ENCODE measurements at regions not wholly inside any gene's neighbourhood (a gene's known extent, or its start where the extent isn't known, plus 50 kb on each side); places are given as distances from the start of the nearest gene placed in this dataset.

GRCh38 chr6:165752451-165752850, 89.4 kb upstream of the PDE10A start:
- TF ChIP-seq POLR2A (IDR thresholded peaks at IDR 0.05; ENCODE audit: low read depth, low read length): no peak
- TF ChIP-seq MXI1 (IDR thresholded peaks at IDR 0.05; ENCODE audit: borderline replicate concordance, low read depth, low read length): no peak
- no peak for TF ChIP-seq CTCF (conservative IDR thresholded peaks at IDR 0.05; ENCODE audit: low read depth, low read length)
- no peak for TF ChIP-seq RAD21 (IDR thresholded peaks at IDR 0.05; ENCODE audit: low read length)
- no peak for TF ChIP-seq BHLHE40 (IDR thresholded peaks at IDR 0.05; ENCODE audit: low read depth, low read length)
- TF ChIP-seq MAFK (IDR thresholded peaks at IDR 0.05; ENCODE audit: low read depth, low read length): no peak
- TF ChIP-seq CHD1 (IDR thresholded peaks at IDR 0.05; ENCODE audit: low read depth, low read length): no peak
- no peak for TF ChIP-seq CEBPB (IDR thresholded peaks at IDR 0.05; ENCODE audit: low read depth, low read length)
- TF ChIP-seq MAZ (IDR thresholded peaks at IDR 0.05; ENCODE audit: borderline replicate concordance, low read depth, low read length): no peak
- no peak for TF ChIP-seq RCOR1 (IDR thresholded peaks at IDR 0.05; ENCODE audit: insufficient replicate concordance, low read length)
- no peak for TF ChIP-seq SMC3 (IDR thresholded peaks at IDR 0.05; ENCODE audit: low read depth, low read length)
- no peak for TF ChIP-seq NFE2L2 (IDR thresholded peaks at IDR 0.05; ENCODE audit: low read depth, low read length)
- no peak for TF ChIP-seq USF2 (IDR thresholded peaks at IDR 0.05; ENCODE audit: low read depth, low read length)
